Heart right ventricle (tissue), 16 donors: ENCODE measurements at regions not wholly inside any gene's neighbourhood (a gene's known extent, or its start where the extent isn't known, plus 50 kb on each side); places are given as distances from the start of the nearest gene placed in this dataset.

Source experiments
- ATAC-seq, 8 donors: fragments of 200-7000 bp; cut with Tn5 transposase; one replicate each; pipeline ENCODE4 v1.9.1; 2020; ENCODE audit warnings: mild to moderate bottlenecking in 8 of 8, moderate library complexity in 8 of 8, moderate number of reproducible peaks in 1 of 8
- DNase-seq, 2 donors: peaks; one replicate each; pipeline ENCODE4 v3.0.0-alpha.2; 2020
- H3K27ac ChIP-seq, 10 donors: fragments of 200-600 bp; sonication (generic) in 2 of 10; one replicate each; pipeline versions ENCODE4 v1.5.0 to v1.8.0; 2020 to 2022; ENCODE audit warnings: mild to moderate bottlenecking in 3 of 10
- H3K27me3 ChIP-seq, 7 donors: fragments of 200-600 bp; one replicate each; pipeline ENCODE4 v1.8.0; 2021 to 2022; ENCODE audit warnings: mild to moderate bottlenecking in 2 of 7
- H3K36me3 ChIP-seq, 9 donors: fragments of 200-600 bp; sonication (generic) in 1 of 9; one replicate each; pipeline versions ENCODE4 v1.5.0 to v1.8.0; 2020 to 2022; ENCODE audit warnings: mild to moderate bottlenecking in 2 of 9
- H3K4me1 ChIP-seq, 9 donors: fragments of 200-600 bp; sonication (generic) in 1 of 9; one replicate each; pipeline versions ENCODE4 v1.5.0 to v1.8.0; 2020 to 2022; ENCODE audit warnings: mild to moderate bottlenecking in 4 of 9
- H3K4me3 ChIP-seq, 10 donors: fragments of 200-600 bp; sonication (generic) in 2 of 10; one replicate each; pipeline versions ENCODE4 v1.5.0 to v1.8.0; 2020 to 2022; ENCODE audit warnings: mild to moderate bottlenecking in 7 of 10, moderate library complexity in 2 of 10
- H3K9me3 ChIP-seq, 11 donors: fragments of 200-600 bp in 10 of 11; sonication (generic) in 2 of 11; one replicate each; pipeline versions ENCODE4 v1.5.0 to v1.8.0; 2013 to 2022; ENCODE audit warnings: mild to moderate bottlenecking in 2 of 11, control low read depth in 1 of 11, moderate library complexity in 1 of 11
- WGBS, 2 donors: extraction: QIAGEN DNeasy Blood & Tissue Kit; methylation state at CpG; one replicate each; pipeline ENCODE4 v1.1.7; 2013; ENCODE audit warnings: inconsistent platforms in 1 of 2; 5-methylcytosine and 5-hydroxymethylcytosine counted together
- intact Hi-C, 10 donors: fragments of 100-400 bp; cut with DNase I; formaldehyde crosslinking; loops; one replicate each; pipeline versions ENCODE4 v1.11.1 to v1.14.2; 2022
- TF ChIP-seq, protein P1 (sequence below), 9 donors: fragments of 200-600 bp; sonication (generic) in 2 of 9; IDR thresholded peaks; one replicate each; pipeline versions ENCODE4 v1.5.0 to v1.8.0; 2021 to 2022; ENCODE audit warnings: antibody characterized with exemption in 9 of 9, mild to moderate bottlenecking in 5 of 9, moderate library complexity in 1 of 9
- donor health status: Arrhythmogenic right ventricular cardiomyopathy.
- donor health status: ischemic (EF 13 %, LVEDD 7.1; RV severe dilation, severe dysfunction).
- donor health status: healthy with polysubstance abuse.
- donor health status: DM: no; HTN: yes; CAD: no.
- donor health status: DM: no; HTN: no; CAD: no.
- donor health status: ischemic (EF 25% LVEDD 6.9; RV normal size, moderate dysfunction).
- donor health status: ischemic (EF 25% LVEDD 5.7; RV mildly dilated, moderate dysfunction).
- donor health status: healthy.
- donor health status: DM: yes; HTN: yes; CAD: no.
- donor health status: Ischemic cardiomyopathy.
- donor health status: ischemic (EF 35%, LVEDD 5.7; RV mildly dilated, moderate dysfunction).
- donor health status: nonischemic (EF 11% LVEDD 7.7; RV severe dilation, severe dysfunction).
- donor health status: DM: yes; HTN: yes; CAD: no.
- donor health status: PGD.
- donor health status: ischemic (EF 29% LVEDD 5.4; RV normal size, mild dysfunction).
- donor health status: nonischemic (EF 23%, LVEDD 6.1; RV moderate dilation, normal function).

DNA sequence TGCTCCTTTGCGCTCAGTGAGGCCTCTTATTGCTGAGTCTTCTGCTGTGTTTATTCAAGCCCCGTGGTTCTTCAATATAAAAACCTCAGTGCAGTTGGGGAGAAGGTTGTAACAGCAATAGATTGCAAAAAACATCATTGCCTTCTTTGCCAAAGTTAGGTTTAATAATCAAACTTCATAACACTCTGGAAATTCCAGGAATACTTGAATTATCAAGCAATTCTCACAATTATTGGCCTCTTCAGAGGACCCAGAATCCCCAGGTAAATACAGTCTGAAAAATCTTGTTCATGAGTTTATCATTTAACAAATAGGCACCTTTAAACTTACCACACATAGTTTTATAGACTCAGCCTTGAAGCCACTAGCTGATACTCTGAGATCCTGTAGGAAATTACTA lies 213.6 kb downstream of the OGFRL1 start:
- Histone ChIP-seq H3K4me1 (no peaks in the 10 kb centered on the region), H3K27ac (no peak overlapping the region), H3K4me3 (no peak overlapping the region), H3K27me3 (no peaks in the 10 kb centered on the region), H3K36me3 (no peaks in the 10 kb centered on the region), H3K9me3 (no peaks in the 10 kb centered on the region)
- no peak for DNase-seq
- ATAC-seq: no peak
- TF ChIP-seq, protein P1, sequence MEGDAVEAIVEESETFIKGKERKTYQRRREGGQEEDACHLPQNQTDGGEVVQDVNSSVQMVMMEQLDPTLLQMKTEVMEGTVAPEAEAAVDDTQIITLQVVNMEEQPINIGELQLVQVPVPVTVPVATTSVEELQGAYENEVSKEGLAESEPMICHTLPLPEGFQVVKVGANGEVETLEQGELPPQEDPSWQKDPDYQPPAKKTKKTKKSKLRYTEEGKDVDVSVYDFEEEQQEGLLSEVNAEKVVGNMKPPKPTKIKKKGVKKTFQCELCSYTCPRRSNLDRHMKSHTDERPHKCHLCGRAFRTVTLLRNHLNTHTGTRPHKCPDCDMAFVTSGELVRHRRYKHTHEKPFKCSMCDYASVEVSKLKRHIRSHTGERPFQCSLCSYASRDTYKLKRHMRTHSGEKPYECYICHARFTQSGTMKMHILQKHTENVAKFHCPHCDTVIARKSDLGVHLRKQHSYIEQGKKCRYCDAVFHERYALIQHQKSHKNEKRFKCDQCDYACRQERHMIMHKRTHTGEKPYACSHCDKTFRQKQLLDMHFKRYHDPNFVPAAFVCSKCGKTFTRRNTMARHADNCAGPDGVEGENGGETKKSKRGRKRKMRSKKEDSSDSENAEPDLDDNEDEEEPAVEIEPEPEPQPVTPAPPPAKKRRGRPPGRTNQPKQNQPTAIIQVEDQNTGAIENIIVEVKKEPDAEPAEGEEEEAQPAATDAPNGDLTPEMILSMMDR (IDR thresholded peaks at IDR 0.05): no peak
- intact Hi-C loops: loop anchor here in 2 of 10 donors (5.0 to 10.0 kb wide), 2 partner anchors 117 to 125 kb away; no protein-coding TSS in a partner anchor
- WGBS, 2 donors: 92% methylated on average over 2 of the region's 2 CpGs

DNA sequence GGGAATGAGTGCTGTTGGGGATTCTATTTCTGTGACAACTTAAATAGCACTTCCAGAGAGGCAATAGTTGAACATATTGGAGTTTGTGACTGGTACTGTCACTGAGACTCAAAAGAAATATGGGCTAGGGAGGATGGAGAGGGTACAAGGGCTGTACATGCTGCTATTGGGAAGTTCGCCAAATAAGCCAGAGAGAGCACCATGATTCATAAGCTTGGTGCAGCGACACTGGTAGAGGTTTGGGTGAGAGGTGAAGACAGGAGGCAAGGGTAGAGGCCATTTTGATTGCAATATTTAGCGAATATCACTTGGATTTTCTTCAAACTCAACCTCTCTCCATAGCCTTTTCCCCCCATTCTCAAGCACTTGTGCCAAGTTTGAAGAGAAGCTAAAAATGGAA lies 214.3 kb downstream of the OGFRL1 start:
- TF ChIP-seq, protein P1 (IDR thresholded peaks at IDR 0.05): no peak
- Histone ChIP-seq H3K27ac (no peak overlapping the region), H3K36me3 (no peaks in the 10 kb centered on the region), H3K4me1 (no peaks in the 10 kb centered on the region), H3K9me3 (no peaks in the 10 kb centered on the region), H3K4me3 (no peak overlapping the region), H3K27me3 (no peaks in the 10 kb centered on the region)
- WGBS, 2 donors: 92 to 97% methylated on average over 3 of the region's 3 CpGs
- DNase-seq (no peak), ATAC-seq (no peak)
- intact Hi-C loops: loop anchor here in 2 of 10 donors (5.0 to 10.0 kb wide), 2 partner anchors 118 to 126 kb away; no protein-coding TSS in a partner anchor

DNA sequence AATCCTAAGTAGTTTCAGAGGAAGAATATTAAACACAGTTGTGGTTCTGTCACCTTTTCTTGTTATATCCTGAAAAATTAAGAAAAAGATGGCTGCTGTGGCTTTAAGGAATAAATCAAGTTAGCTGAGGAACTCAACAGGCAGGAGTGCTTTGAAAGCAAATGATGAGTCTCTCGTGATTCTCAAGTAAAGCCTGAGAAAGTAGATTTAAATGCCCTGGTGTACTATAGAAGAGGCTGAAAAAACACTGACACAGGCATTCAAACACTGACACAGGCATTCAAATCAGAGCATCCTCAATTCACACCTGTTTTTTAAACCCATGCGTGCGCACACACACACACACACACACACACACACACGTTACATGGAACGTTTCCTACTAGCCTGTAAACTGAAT lies 218.6 kb downstream of the OGFRL1 start:
- intact Hi-C loops: loop anchor here in 3 of 10 donors (5.0 to 10.0 kb wide), 3 partner anchors 85 to 122 kb away; no protein-coding TSS in a partner anchor
- TF ChIP-seq, protein P1 (IDR thresholded peaks at IDR 0.05): no peak
- Histone ChIP-seq H3K4me3 (no peak overlapping the region), H3K36me3 (no peaks in the 10 kb centered on the region), H3K27me3 (no peaks in the 10 kb centered on the region), H3K9me3 (no peaks in the 10 kb centered on the region), H3K27ac (no peak overlapping the region), H3K4me1 (peaks cover 0 to 21% (median 0%) of the 10 kb centered on the region in 9 donors)
- ATAC-seq: no peak
- 75 to 83% methylated on average over 5 of the region's 5 CpGs for WGBS, 2 donors
- DNase-seq: no peak

DNA sequence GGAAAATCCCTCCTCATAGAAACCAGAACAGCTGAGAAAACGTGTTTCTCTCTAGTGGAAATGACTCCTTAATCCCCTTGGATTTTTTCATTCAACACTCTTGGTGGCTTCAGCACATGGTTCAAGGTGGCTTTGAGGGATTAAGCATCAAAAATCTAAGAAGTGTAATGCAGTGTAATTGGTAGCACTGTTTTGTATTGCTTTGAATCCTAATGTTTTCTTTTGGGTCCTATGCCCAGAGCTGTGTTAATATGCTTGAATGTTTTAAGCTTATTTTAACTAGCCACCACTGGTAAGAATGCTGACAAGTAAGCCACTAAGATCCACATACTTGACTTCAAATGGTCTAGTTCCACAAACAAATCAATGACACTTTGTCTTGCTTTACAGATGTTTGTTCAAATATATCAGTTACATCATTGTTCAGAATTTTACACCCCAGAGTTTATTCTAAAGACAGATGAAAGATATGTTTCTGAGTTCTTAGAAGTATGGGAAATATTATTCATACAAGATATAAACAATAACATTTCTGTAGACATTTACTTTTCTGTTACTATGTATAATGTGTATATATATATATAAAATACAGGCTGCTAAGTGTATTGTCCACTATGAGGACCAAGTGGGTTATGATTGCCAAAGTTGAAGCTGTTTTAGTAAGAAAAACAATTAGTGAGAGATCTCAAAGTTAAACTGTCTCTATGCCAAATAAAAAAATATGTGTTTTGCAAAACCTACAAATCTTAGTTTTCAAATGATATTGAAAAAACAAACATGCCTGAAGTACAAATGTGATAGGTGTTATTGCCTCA lies 220.8 kb downstream of the OGFRL1 start:
- TF ChIP-seq, protein P1 (IDR thresholded peaks at IDR 0.05): no peak
- 42 to 46% methylated on average over 1 of the region's 1 CpG for WGBS, 2 donors
- ATAC-seq: peak in 7 of 8 donors; percentile 22 to 67 (median 48)
- peaks cover 0 to 21% (median 0%) of the 10 kb centered on the region in 9 donors for H3K4me1 ChIP-seq
- H3K27me3 ChIP-seq: no peaks in the 10 kb centered on the region
- H3K9me3 ChIP-seq: no peaks in the 10 kb centered on the region
- intact Hi-C loops: loop anchor here in 9 of 10 donors (1.0 to 10.0 kb wide), 12 partner anchors 87 to 435 kb away; no protein-coding TSS in a partner anchor
- no peak overlapping the region for H3K27ac ChIP-seq
- no peaks in the 10 kb centered on the region for H3K36me3 ChIP-seq
- H3K4me3 ChIP-seq: no peak overlapping the region
- no peak for DNase-seq
